GM12878 (cell line): ENCODE measurements at regions not wholly inside any gene's neighbourhood (a gene's known extent, or its start where the extent isn't known, plus 50 kb on each side); places are given as distances from the start of the nearest gene placed in this dataset.

Source experiments
- ATAC-seq: fragments of 200-7000 bp; cut with Tn5 transposase; 3 replicates; pipeline ENCODE4 v1.9.1; 2020; ENCODE audit warnings: mild to moderate bottlenecking, moderate library complexity
- BruUV-seq: library from RNA; stranded (reverse); fragments of 400-500 nt; replicated peaks from 2 replicates; lab custom pipeline; 2021; lab: Mats Ljungman, UMichigan
- CTCF ChIA-PET: fragments of 300-600 bp; sonication (Branson Sonifier 250); formaldehyde crosslinking; extraction: SDS; loops from one replicate; lab custom pipeline; 2021; ENCODE audit warnings: inconsistent platforms; lab: Yijun Ruan, JAX
- POLR2A ChIA-PET: fragments of 350-600 bp; formaldehyde crosslinking; extraction: SDS; loops from one replicate; lab custom pipeline; 2021; ENCODE audit warnings: inconsistent platforms; lab: Charles Lee
- RAD21 ChIA-PET: fragments of 300-600 bp; sonication (Branson Sonifier 250); formaldehyde crosslinking; loops from one replicate; lab custom pipeline; 2023; ENCODE audit warnings: antibody characterized with exemption; ENCODE audit not compliant: unreplicated experiment; lab: Charles Lee
- SMC1A ChIA-PET: fragments of 300-600 bp; sonication (Branson Sonifier 250); formaldehyde crosslinking; loops from one replicate; lab custom pipeline; 2023; ENCODE audit not compliant: unreplicated experiment, uncharacterized antibody; lab: Charles Lee
- DNase-seq: peaks from one replicate; pipeline ENCODE4 v3.0.0-alpha.2; 2011; ENCODE audit warnings: low read depth, low spot score
- FAIRE-seq: peaks from 3 replicates; lab custom pipeline; 2011; peaks lifted over from hg19 to GRCh38; lab: Jason Lieb, UNC
- H2AFZ ChIP-seq: 2 replicates; pipeline ENCODE4 v1.6.0; 2011; ENCODE audit warnings: low read depth, low read length, control low read depth; ENCODE audit not compliant: control insufficient read depth
- H3K27ac ChIP-seq: 2 replicates; pipeline ENCODE4 v1.5.1; 2011; ENCODE audit warnings: control low read depth; ENCODE audit not compliant: control insufficient read depth, insufficient read depth
- H3K27me3 ChIP-seq, 2 experiments: replicated peaks in 1 of 2; 2 replicates each; pipeline versions ENCODE4 v1.6.0 to v1.6.1; 2011; ENCODE audit warnings: low read length in 1 of 2; ENCODE audit not compliant: control insufficient read depth in 2 of 2, insufficient read depth in 2 of 2
- H3K36me3 ChIP-seq, 2 experiments: 2 replicates each; pipeline ENCODE4 v1.5.1; 2011; ENCODE audit warnings: low read length in 1 of 2; ENCODE audit not compliant: control insufficient read depth in 2 of 2, insufficient read depth in 2 of 2
- H3K4me1 ChIP-seq: 2 replicates; pipeline ENCODE4 v1.6.1; 2011; ENCODE audit warnings: mild to moderate bottlenecking, low read length, moderate library complexity, mixed read lengths; ENCODE audit not compliant: control insufficient read depth, insufficient read depth
- H3K4me2 ChIP-seq: 2 replicates; pipeline ENCODE4 v1.6.0; 2011; ENCODE audit warnings: control low read depth; ENCODE audit not compliant: control insufficient read depth, insufficient read depth
- H3K4me3 ChIP-seq: fragments of 200-600 bp; sonication (generic); 2 replicates; pipeline ENCODE4 v1.5.1; 2016
- H3K79me2 ChIP-seq: 2 replicates; pipeline ENCODE4 v1.6.0; 2011; ENCODE audit warnings: low read length; ENCODE audit not compliant: control insufficient read depth, insufficient read depth
- H3K9ac ChIP-seq: 2 replicates; pipeline ENCODE4 v1.8.0; 2011; ENCODE audit warnings: low read length, control low read depth, mixed read lengths; ENCODE audit not compliant: control insufficient read depth, insufficient read depth
- H3K9me3 ChIP-seq: replicated peaks from 3 replicates; pipeline ENCODE4 v1.5.1; 2011; ENCODE audit warnings: mild to moderate bottlenecking, low read length; ENCODE audit not compliant: control insufficient read depth, insufficient read depth
- H4K20me1 ChIP-seq: 2 replicates; pipeline ENCODE4 v1.6.0; 2011; ENCODE audit not compliant: control insufficient read depth, insufficient read depth
- CREM ChIP-seq: IDR thresholded peaks from 2 replicates; pipeline ENCODE4 v1.6.1; 2014; ENCODE audit warnings: antibody characterized with exemption, low read depth
- MEF2A ChIP-seq: IDR thresholded peaks from 2 replicates; pipeline ENCODE4 v1.6.1; 2011; ENCODE audit warnings: low read depth, mild to moderate bottlenecking, low read length, moderate library complexity; ENCODE audit not compliant: insufficient read depth
- MXI1 ChIP-seq: fragments of 150-350 bp; IDR thresholded peaks from 2 replicates; pipeline ENCODE4 v1.6.1; 2011; ENCODE audit warnings: low read depth, mild to moderate bottlenecking, inconsistent platforms, low read length, improper control_type of control experiment
- NFIC ChIP-seq: IDR thresholded peaks from 2 replicates; pipeline ENCODE4 v1.6.1; 2012; ENCODE audit warnings: low read depth, mild to moderate bottlenecking, inconsistent platforms, low read length, moderate library complexity
- NR2F1 ChIP-seq: fragments of 450-650 bp; conservative IDR thresholded peaks from 2 replicates; pipeline ENCODE4 v1.6.1; 2017; ENCODE audit warnings: mild to moderate bottlenecking
- STAT1 ChIP-seq: fragments of 450-650 bp; conservative IDR thresholded peaks from 2 replicates; pipeline ENCODE4 v1.6.1; 2014; ENCODE audit warnings: antibody characterized with exemption, mild to moderate bottlenecking
- WGBS: methylation state at CpG from one replicate; pipeline ENCODE4 v1.1.6; 2016; ENCODE audit warnings: low lambda C conversion rate; ENCODE audit not compliant: insufficient replicate concordance, insufficient coverage; ENCODE audit errors: missing lambda C conversion rate; 5-methylcytosine and 5-hydroxymethylcytosine counted together
- in situ Hi-C: fragments of 300-500 bp; cut with MboI; formaldehyde crosslinking; loops from 9 replicates; pipeline ENCODE4 v1.14.3; 2018; ENCODE audit warnings: mixed read lengths
- intact Hi-C: fragments of 100-400 bp; cut with micrococcal nuclease; formaldehyde crosslinking; loops from one replicate; pipeline ENCODE4 v1.14.2; 2022; ENCODE audit not compliant: unreplicated experiment
- TF ChIP-seq, protein P1 (sequence below): fragments of 450-650 bp; IDR thresholded peaks from 2 replicates; pipeline ENCODE4 v1.6.1; 2018; ENCODE audit warnings: borderline replicate concordance, mild to moderate bottlenecking; ENCODE audit not compliant: partially characterized antibody
- TF ChIP-seq, protein P2 (sequence below): fragments of 450-650 bp; IDR thresholded peaks from 2 replicates; pipeline ENCODE4 v1.6.1; 2017; ENCODE audit warnings: mild to moderate bottlenecking
- TF ChIP-seq, protein P3 (sequence below): IDR thresholded peaks from 2 replicates; pipeline ENCODE4 v1.6.1; 2011; ENCODE audit warnings: low read depth, low read length, improper control_type of control experiment, borderline replicate concordance

DNA sequence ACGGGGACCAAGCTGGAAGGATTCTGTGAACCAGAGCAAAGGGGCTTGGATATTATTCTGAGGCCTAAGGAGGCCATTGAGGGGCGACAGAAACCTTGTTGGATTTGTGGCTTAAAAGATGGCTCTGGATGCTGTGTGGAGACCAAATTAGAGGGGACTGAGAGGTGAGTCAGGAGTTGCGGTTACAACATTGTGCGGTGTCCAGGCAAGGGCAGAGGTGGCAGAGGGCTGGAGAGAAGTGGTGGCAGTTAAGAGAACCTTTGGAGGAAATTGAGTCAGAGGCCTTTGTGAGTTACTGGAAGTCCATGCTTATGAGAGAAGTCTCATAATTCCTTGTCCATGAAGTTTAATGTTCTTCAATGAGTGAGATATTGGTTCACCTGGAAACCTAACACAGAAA, 143.2 kb downstream of the FAM43A start:
- Histone ChIP-seq H3K36me3 (no peaks in the 10 kb centered on the region), H3K4me3 (no peak overlapping the region), H3K4me1 (no peaks in the 10 kb centered on the region), H3K79me2 (no peaks in the 10 kb centered on the region), H3K9ac (no peak overlapping the region), H3K27me3 (no peaks in the 10 kb centered on the region), H3K9me3 (no peaks in the 10 kb centered on the region), H2AFZ (no peak overlapping the region), H3K4me2 (no peak overlapping the region), H4K20me1 (no peaks in the 10 kb centered on the region), H3K27ac (no peak overlapping the region)
- BruUV-seq = no TSS peak
- no peak for ATAC-seq
- ChIA-PET SMC1A (no interaction called here), CTCF (no interaction called here), POLR2A (no interaction called here), RAD21 (no interaction called here)
- no peak for DNase-seq
- intact Hi-C loops (no loop called here), in situ Hi-C loops (no loop called here)
- WGBS = 61% methylated on average over 4 of the region's 4 CpGs
- FAIRE-seq = no peak
- no peak for TF ChIP-seq MXI1
- no peak for TF ChIP-seq CREM
- TF ChIP-seq, protein P1, sequence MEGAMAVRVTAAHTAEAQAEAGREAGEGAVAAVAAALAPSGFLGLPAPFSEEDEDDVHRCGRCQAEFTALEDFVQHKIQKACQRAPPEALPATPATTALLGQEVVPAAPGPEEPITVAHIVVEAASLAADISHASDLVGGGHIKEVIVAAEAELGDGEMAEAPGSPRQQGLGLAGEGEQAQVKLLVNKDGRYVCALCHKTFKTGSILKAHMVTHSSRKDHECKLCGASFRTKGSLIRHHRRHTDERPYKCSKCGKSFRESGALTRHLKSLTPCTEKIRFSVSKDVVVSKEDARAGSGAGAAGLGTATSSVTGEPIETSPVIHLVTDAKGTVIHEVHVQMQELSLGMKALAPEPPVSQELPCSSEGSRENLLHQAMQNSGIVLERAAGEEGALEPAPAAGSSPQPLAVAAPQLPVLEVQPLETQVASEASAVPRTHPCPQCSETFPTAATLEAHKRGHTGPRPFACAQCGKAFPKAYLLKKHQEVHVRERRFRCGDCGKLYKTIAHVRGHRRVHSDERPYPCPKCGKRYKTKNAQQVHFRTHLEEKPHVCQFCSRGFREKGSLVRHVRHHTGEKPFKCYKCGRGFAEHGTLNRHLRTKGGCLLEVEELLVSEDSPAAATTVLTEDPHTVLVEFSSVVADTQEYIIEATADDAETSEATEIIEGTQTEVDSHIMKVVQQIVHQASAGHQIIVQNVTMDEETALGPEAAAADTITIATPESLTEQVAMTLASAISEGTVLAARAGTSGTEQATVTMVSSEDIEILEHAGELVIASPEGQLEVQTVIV = no peak
- no peak for TF ChIP-seq MEF2A
- TF ChIP-seq NFIC = no peak
- no peak for TF ChIP-seq STAT1
- TF ChIP-seq, protein P2, sequence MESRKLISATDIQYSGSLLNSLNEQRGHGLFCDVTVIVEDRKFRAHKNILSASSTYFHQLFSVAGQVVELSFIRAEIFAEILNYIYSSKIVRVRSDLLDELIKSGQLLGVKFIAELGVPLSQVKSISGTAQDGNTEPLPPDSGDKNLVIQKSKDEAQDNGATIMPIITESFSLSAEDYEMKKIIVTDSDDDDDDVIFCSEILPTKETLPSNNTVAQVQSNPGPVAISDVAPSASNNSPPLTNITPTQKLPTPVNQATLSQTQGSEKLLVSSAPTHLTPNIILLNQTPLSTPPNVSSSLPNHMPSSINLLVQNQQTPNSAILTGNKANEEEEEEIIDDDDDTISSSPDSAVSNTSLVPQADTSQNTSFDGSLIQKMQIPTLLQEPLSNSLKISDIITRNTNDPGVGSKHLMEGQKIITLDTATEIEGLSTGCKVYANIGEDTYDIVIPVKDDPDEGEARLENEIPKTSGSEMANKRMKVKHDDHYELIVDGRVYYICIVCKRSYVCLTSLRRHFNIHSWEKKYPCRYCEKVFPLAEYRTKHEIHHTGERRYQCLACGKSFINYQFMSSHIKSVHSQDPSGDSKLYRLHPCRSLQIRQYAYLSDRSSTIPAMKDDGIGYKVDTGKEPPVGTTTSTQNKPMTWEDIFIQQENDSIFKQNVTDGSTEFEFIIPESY = no peak
- TF ChIP-seq NR2F1 = no peak
- TF ChIP-seq, protein P3, sequence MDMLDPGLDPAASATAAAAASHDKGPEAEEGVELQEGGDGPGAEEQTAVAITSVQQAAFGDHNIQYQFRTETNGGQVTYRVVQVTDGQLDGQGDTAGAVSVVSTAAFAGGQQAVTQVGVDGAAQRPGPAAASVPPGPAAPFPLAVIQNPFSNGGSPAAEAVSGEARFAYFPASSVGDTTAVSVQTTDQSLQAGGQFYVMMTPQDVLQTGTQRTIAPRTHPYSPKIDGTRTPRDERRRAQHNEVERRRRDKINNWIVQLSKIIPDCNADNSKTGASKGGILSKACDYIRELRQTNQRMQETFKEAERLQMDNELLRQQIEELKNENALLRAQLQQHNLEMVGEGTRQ = no peak
